ENCODE measurements at regions not wholly inside any gene's neighbourhood (a gene's known extent, or its start where the extent isn't known, plus 50 kb on each side); places are given as distances from the start of the nearest gene placed in this dataset.

GRCh38 chr9:108043585-108043984 lies 554.0 kb upstream of the KLF4 start:
- H3K4me3 ChIP-seq: no peak overlapping the region
- H3K27me3 ChIP-seq: no peaks in the 10 kb centered on the region
- no peak overlapping the region for H3K27ac ChIP-seq
- DNase-seq (ENCODE audit: low spot score): no peak
- H3K4me1 ChIP-seq: no peaks in the 10 kb centered on the region
- no peak for TF ChIP-seq CTCF (IDR thresholded peaks at IDR 0.05)
- H3K36me3 ChIP-seq: no peaks in the 10 kb centered on the region
- peaks cover 0 to 9% of the 10 kb centered on the region in 2 donors for H3K9me3 ChIP-seq

GRCh38 chr9:108041551-108041950 lies 552.0 kb upstream of the KLF4 start:
- TF ChIP-seq CTCF (IDR thresholded peaks at IDR 0.05): no peak
- H3K36me3 ChIP-seq: no peaks in the 10 kb centered on the region
- peaks cover 0 to 9% of the 10 kb centered on the region in 2 donors for H3K9me3 ChIP-seq
- no peak for DNase-seq (ENCODE audit: low spot score)
- H3K27ac ChIP-seq: no peak overlapping the region
- no peaks in the 10 kb centered on the region for H3K27me3 ChIP-seq
- no peaks in the 10 kb centered on the region for H3K4me1 ChIP-seq
- H3K4me3 ChIP-seq: no peak overlapping the region

GRCh38 chr9:108040783-108041182 lies 551.2 kb upstream of the KLF4 start:
- Histone ChIP-seq H3K27ac (no peak overlapping the region), H3K36me3 (no peaks in the 10 kb centered on the region), H3K9me3 (peaks cover 0 to 9% of the 10 kb centered on the region in 2 donors), H3K27me3 (no peaks in the 10 kb centered on the region), H3K4me1 (no peaks in the 10 kb centered on the region), H3K4me3 (no peak overlapping the region)
- TF ChIP-seq CTCF (IDR thresholded peaks at IDR 0.05): no peak
- no peak for DNase-seq (ENCODE audit: low spot score)

GRCh38 chr9:108039493-108039892 lies 549.9 kb upstream of the KLF4 start:
- no peaks in the 10 kb centered on the region for H3K4me1 ChIP-seq
- no peaks in the 10 kb centered on the region for H3K27me3 ChIP-seq
- H3K9me3 ChIP-seq: peaks cover 0 to 9% of the 10 kb centered on the region in 2 donors
- no peak for DNase-seq (ENCODE audit: low spot score)
- TF ChIP-seq CTCF (IDR thresholded peaks at IDR 0.05): no peak
- H3K36me3 ChIP-seq: no peaks in the 10 kb centered on the region
- H3K27ac ChIP-seq: no peak overlapping the region
- H3K4me3 ChIP-seq: no peak overlapping the region

GRCh38 chr9:108039012-108039411 lies 549.4 kb upstream of the KLF4 start:
- Histone ChIP-seq H3K4me3 (no peak overlapping the region), H3K9me3 (peaks cover 0 to 8% of the 10 kb centered on the region in 2 donors), H3K27ac (no peak overlapping the region), H3K36me3 (no peaks in the 10 kb centered on the region), H3K27me3 (no peaks in the 10 kb centered on the region), H3K4me1 (no peaks in the 10 kb centered on the region)
- TF ChIP-seq CTCF (IDR thresholded peaks at IDR 0.05): no peak
- DNase-seq (ENCODE audit: low spot score): no peak

GRCh38 chr9:108035487-108035886 lies 545.9 kb upstream of the KLF4 start:
- TF ChIP-seq CTCF (IDR thresholded peaks at IDR 0.05): no peak
- H3K4me3 ChIP-seq: no peak overlapping the region
- no peaks in the 10 kb centered on the region for H3K27me3 ChIP-seq
- no peaks in the 10 kb centered on the region for H3K36me3 ChIP-seq
- no peak for DNase-seq (ENCODE audit: low spot score)
- H3K27ac ChIP-seq: no peak overlapping the region
- no peaks in the 10 kb centered on the region for H3K4me1 ChIP-seq
- H3K9me3 ChIP-seq: no peaks in the 10 kb centered on the region
